Panc1 (cell line): ENCODE measurements at regions not wholly inside any gene's neighbourhood (a gene's known extent, or its start where the extent isn't known, plus 50 kb on each side); places are given as distances from the start of the nearest gene placed in this dataset.

Experiments
- ATAC-seq: fragments of 200-7000 bp; cut with Tn5 transposase; 2 replicates; pipeline ENCODE4 v1.9.1; 2020; ENCODE audit warnings: mild to moderate bottlenecking, moderate library complexity
- BruUV-seq: library from RNA; stranded (reverse); fragments of 400-500 nt; replicated peaks from 2 replicates; lab custom pipeline; 2021; lab: Mats Ljungman, UMichigan
- CTCF ChIA-PET: fragments of 300-600 bp; sonication (Branson Sonifier 250); formaldehyde crosslinking; loops from one replicate; lab custom pipeline; 2022; ENCODE audit warnings: antibody characterized with exemption; lab: Charles Lee
- POLR2A ChIA-PET: fragments of 300-600 bp; sonication (Branson Sonifier 250); formaldehyde crosslinking; loops from one replicate; lab custom pipeline; 2022; ENCODE audit warnings: antibody characterized with exemption; lab: Charles Lee
- DNase-seq: peaks from one replicate; pipeline ENCODE4 v3.0.0-alpha.2; 2010; ENCODE audit warnings: low read depth, low spot score
- H3K27ac ChIP-seq: 2 replicates; pipeline ENCODE4 v1.5.1; 2011; ENCODE audit warnings: mild to moderate bottlenecking, low read length, inconsistent platforms
- H3K27me3 ChIP-seq: fragments of 200-500 bp; sonication (Bioruptor generic); 2 replicates; pipeline ENCODE4 v1.6.0; 2014; ENCODE audit warnings: low read length, inconsistent platforms; ENCODE audit not compliant: control insufficient read depth, insufficient read depth
- H3K36me3 ChIP-seq: fragments of 200-500 bp; sonication (Bioruptor generic); 2 replicates; pipeline ENCODE4 v1.5.1; 2014; ENCODE audit warnings: inconsistent platforms, mild to moderate bottlenecking, low read length, moderate library complexity; ENCODE audit not compliant: control insufficient read depth, insufficient read depth
- H3K4me1 ChIP-seq: 2 replicates; pipeline ENCODE4 v1.5.1; 2011; ENCODE audit warnings: inconsistent platforms, mild to moderate bottlenecking, low read length, moderate library complexity; ENCODE audit not compliant: control insufficient read depth, insufficient read depth
- H3K4me3 ChIP-seq, 2 experiments: 2 replicates each; pipeline ENCODE4 v1.5.1; 2011 to 2012; ENCODE audit warnings: low read depth in 2 of 2, low read length in 2 of 2, mild to moderate bottlenecking in 2 of 2, inconsistent platforms in 1 of 2, moderate library complexity in 1 of 2
- H3K9me3 ChIP-seq: fragments of 200-500 bp; sonication (Bioruptor generic); 2 replicates; pipeline ENCODE4 v1.5.1; 2014; ENCODE audit warnings: low read depth, mild to moderate bottlenecking, inconsistent platforms, low read length, moderate library complexity; ENCODE audit not compliant: control insufficient read depth, insufficient read depth
- POLR2AphosphoS5 ChIP-seq: IDR thresholded peaks from 2 replicates; pipeline ENCODE4 v1.6.1; 2012; ENCODE audit warnings: mild to moderate bottlenecking, low read depth, low read length, moderate library complexity
- SIN3A ChIP-seq: IDR thresholded peaks from 2 replicates; pipeline ENCODE4 v1.6.1; 2012; ENCODE audit warnings: low read depth, mild to moderate bottlenecking, low read length, moderate library complexity, borderline replicate concordance; ENCODE audit not compliant: insufficient read depth
- TCF7L2 ChIP-seq: IDR thresholded peaks from 2 replicates; pipeline ENCODE4 v1.6.1; 2011; ENCODE audit warnings: mild to moderate bottlenecking, low read depth, low read length, inconsistent platforms
- in situ Hi-C: cut with HindIII; loops from 2 replicates; pipeline ENCODE4 v1.10.0; 2016; ENCODE audit warnings: low sequenced_read_pairs, low pct_unique_long_range_greater_than_20kb
- intact Hi-C: fragments of 100-400 bp; cut with micrococcal nuclease; formaldehyde crosslinking; loops from one replicate; pipeline ENCODE4 v1.10.0; 2022; ENCODE audit not compliant: unreplicated experiment
- TF ChIP-seq, protein P1 (sequence below): fragments of 450-650 bp; IDR thresholded peaks from 2 replicates; pipeline ENCODE4 v1.5.1; 2017; ENCODE audit warnings: mild to moderate bottlenecking
- TF ChIP-seq, protein P2 (sequence below), 2 experiments: IDR thresholded peaks; 2 replicates each; pipeline ENCODE4 v1.6.1; 2011 to 2012; ENCODE audit warnings: low read depth in 2 of 2, control low read depth in 1 of 2, low read length in 1 of 2, mild to moderate bottlenecking in 1 of 2, moderate library complexity in 1 of 2; ENCODE audit not compliant: insufficient read depth in 1 of 2

DNA sequence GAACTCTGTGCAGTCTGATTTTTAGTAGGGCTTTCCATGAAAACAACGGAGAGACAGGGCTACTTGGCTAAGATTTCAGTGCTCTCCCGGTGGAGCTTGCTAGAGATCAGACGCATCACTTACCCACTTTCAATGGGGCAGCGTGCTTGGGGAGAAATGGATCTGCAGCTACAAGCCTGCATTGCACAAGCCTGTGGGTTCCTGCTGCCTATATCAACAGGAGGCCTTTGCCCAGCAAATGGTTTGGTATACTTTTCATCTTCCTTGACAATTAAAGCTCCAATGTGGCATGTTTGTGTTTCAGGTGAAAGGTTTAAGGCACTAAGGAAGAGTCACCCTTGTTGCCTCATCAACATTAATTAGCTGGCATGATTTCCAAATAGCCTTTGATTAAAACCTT lies 136.0 kb upstream of the FOXQ1 start:
- ChIA-PET CTCF (no interaction called here), POLR2A (no interaction called here)
- ATAC-seq (no peak), DNase-seq (no peak)
- H3K27me3 ChIP-seq = no peaks in the 10 kb centered on the region
- no peak overlapping the region for H3K27ac ChIP-seq
- H3K36me3 ChIP-seq = no peaks in the 10 kb centered on the region
- in situ Hi-C loops = no loop called here
- TF ChIP-seq, protein P1, sequence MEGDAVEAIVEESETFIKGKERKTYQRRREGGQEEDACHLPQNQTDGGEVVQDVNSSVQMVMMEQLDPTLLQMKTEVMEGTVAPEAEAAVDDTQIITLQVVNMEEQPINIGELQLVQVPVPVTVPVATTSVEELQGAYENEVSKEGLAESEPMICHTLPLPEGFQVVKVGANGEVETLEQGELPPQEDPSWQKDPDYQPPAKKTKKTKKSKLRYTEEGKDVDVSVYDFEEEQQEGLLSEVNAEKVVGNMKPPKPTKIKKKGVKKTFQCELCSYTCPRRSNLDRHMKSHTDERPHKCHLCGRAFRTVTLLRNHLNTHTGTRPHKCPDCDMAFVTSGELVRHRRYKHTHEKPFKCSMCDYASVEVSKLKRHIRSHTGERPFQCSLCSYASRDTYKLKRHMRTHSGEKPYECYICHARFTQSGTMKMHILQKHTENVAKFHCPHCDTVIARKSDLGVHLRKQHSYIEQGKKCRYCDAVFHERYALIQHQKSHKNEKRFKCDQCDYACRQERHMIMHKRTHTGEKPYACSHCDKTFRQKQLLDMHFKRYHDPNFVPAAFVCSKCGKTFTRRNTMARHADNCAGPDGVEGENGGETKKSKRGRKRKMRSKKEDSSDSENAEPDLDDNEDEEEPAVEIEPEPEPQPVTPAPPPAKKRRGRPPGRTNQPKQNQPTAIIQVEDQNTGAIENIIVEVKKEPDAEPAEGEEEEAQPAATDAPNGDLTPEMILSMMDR = no peak
- TF ChIP-seq TCF7L2 (no peak), SIN3A (no peak), POLR2AphosphoS5 (no peak)
- TF ChIP-seq, protein P2, sequence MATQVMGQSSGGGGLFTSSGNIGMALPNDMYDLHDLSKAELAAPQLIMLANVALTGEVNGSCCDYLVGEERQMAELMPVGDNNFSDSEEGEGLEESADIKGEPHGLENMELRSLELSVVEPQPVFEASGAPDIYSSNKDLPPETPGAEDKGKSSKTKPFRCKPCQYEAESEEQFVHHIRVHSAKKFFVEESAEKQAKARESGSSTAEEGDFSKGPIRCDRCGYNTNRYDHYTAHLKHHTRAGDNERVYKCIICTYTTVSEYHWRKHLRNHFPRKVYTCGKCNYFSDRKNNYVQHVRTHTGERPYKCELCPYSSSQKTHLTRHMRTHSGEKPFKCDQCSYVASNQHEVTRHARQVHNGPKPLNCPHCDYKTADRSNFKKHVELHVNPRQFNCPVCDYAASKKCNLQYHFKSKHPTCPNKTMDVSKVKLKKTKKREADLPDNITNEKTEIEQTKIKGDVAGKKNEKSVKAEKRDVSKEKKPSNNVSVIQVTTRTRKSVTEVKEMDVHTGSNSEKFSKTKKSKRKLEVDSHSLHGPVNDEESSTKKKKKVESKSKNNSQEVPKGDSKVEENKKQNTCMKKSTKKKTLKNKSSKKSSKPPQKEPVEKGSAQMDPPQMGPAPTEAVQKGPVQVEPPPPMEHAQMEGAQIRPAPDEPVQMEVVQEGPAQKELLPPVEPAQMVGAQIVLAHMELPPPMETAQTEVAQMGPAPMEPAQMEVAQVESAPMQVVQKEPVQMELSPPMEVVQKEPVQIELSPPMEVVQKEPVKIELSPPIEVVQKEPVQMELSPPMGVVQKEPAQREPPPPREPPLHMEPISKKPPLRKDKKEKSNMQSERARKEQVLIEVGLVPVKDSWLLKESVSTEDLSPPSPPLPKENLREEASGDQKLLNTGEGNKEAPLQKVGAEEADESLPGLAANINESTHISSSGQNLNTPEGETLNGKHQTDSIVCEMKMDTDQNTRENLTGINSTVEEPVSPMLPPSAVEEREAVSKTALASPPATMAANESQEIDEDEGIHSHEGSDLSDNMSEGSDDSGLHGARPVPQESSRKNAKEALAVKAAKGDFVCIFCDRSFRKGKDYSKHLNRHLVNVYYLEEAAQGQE (IDR thresholded peaks at IDR 0.05; ENCODE audit: insufficient read depth in 1 of 2, low read depth in 2 of 2, low read length in 1 of 2) = no peak
- no peaks in the 10 kb centered on the region for H3K9me3 ChIP-seq
- H3K4me3 ChIP-seq = no peak overlapping the region
- no TSS peak for BruUV-seq
- no peaks in the 10 kb centered on the region for H3K4me1 ChIP-seq
- intact Hi-C loops = no loop called here

DNA sequence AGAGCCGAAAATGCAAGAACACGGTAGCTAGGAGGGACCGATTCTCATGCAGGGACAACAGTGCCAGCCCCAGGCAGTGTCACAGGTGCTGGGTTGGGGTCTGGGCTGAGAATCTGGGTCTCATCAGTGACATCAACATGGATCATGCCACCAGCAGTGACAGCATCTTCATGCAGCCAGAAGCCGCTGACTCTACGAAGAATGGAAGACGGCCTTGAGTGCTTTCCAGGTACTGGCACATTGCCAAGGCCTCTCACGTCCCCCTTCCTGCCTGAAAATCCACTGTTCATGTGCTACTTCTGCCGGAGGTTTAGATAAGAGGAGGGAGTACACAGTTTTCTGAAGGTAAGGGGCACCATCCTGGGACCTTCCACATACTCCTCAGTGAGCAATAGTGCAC lies 141.1 kb upstream of the FOXQ1 start:
- ChIA-PET CTCF (no interaction called here), POLR2A (no interaction called here)
- BruUV-seq = no TSS peak
- TF ChIP-seq SIN3A (no peak), TCF7L2 (no peak), POLR2AphosphoS5 (no peak)
- TF ChIP-seq, protein P2 (IDR thresholded peaks at IDR 0.05; ENCODE audit: insufficient read depth in 1 of 2, low read depth in 2 of 2, low read length in 1 of 2) = no peak
- TF ChIP-seq, protein P1 = no peak
- Histone ChIP-seq H3K4me3 (no peak overlapping the region), H3K4me1 (no peaks in the 10 kb centered on the region), H3K27me3 (no peaks in the 10 kb centered on the region), H3K27ac (no peak overlapping the region), H3K36me3 (no peaks in the 10 kb centered on the region), H3K9me3 (no peaks in the 10 kb centered on the region)
- DNase-seq = no peak
- ATAC-seq = no peak
- intact Hi-C loops (no loop called here), in situ Hi-C loops (no loop called here)
